Effector memory CD8-positive, alpha-beta T cell (primary cell): ENCODE measurements at regions not wholly inside any gene's neighbourhood (a gene's known extent, or its start where the extent isn't known, plus 50 kb on each side); places are given as distances from the start of the nearest gene placed in this dataset.

ENCODE experiments used
- ATAC-seq: fragments of 150-1000 bp; cut with Tn5 transposase; replicated peaks from 2 replicates; pipeline ENCODE4 v1.10.0; 2021; ENCODE audit warnings: mild to moderate bottlenecking, moderate library complexity
- DNase-seq, 3 experiments: peaks; one replicate each; pipeline ENCODE4 v3.0.0; 2021
- H3K27ac Mint-ChIP-seq, 2 donors: one replicate each; pipeline ENCODE4 v1.8.0; 2022; ENCODE audit warnings: mild to moderate bottlenecking in 2 of 2, mixed read lengths in 2 of 2, moderate library complexity in 2 of 2
- H3K27me3 Mint-ChIP-seq, 2 donors: one replicate each; pipeline ENCODE4 v1.8.0; 2022; ENCODE audit warnings: mixed read lengths in 2 of 2
- H3K36me3 Mint-ChIP-seq: one replicate; pipeline ENCODE4 v1.8.0; 2022; ENCODE audit warnings: mild to moderate bottlenecking, moderate library complexity, mixed read lengths; ENCODE audit not compliant: insufficient read depth
- H3K4me1 Mint-ChIP-seq, 2 donors: one replicate each; pipeline ENCODE4 v1.8.0; 2022; ENCODE audit warnings: low read depth in 2 of 2, mixed read lengths in 2 of 2
- H3K4me3 Mint-ChIP-seq, 2 donors: one replicate each; pipeline ENCODE4 v1.8.0; 2022; ENCODE audit warnings: mild to moderate bottlenecking in 2 of 2, mixed read lengths in 2 of 2, moderate library complexity in 2 of 2
- H3K9me3 Mint-ChIP-seq, 2 donors: one replicate each; pipeline ENCODE4 v1.8.0; 2022; ENCODE audit warnings: mixed read lengths in 2 of 2

GRCh38 chr2:129653246-129653645 lies 326.2 kb upstream of the RAB6C start:
- ATAC-seq = no peak
- DNase-seq = no peak
- no peaks in the 10 kb centered on the region for H3K36me3 Mint-ChIP-seq
- no peaks in the 10 kb centered on the region for H3K4me1 Mint-ChIP-seq
- peaks cover 0 to 5% of the 10 kb centered on the region in 2 donors for H3K27me3 Mint-ChIP-seq
- no peak overlapping the region for H3K4me3 Mint-ChIP-seq
- H3K27ac Mint-ChIP-seq = no peak overlapping the region
- H3K9me3 Mint-ChIP-seq = no peaks in the 10 kb centered on the region

- H3K4me1 Mint-ChIP-seq = no peaks in the 10 kb centered on the region
- H3K27me3 Mint-ChIP-seq = peaks cover 0 to 5% of the 10 kb centered on the region in 2 donors
- H3K27ac Mint-ChIP-seq = no peak overlapping the region
- no peaks in the 10 kb centered on the region for H3K36me3 Mint-ChIP-seq
- no peak for ATAC-seq
- DNase-seq = no peak
- H3K9me3 Mint-ChIP-seq = peaks cover 0 to 10% of the 10 kb centered on the region in 2 donors
- no peak overlapping the region for H3K4me3 Mint-ChIP-seq
Measured at GRCh38 chr2:129654331-129654730, 325.1 kb upstream of the RAB6C start.

- no peaks in the 10 kb centered on the region for H3K4me1 Mint-ChIP-seq
- no peaks in the 10 kb centered on the region for H3K36me3 Mint-ChIP-seq
- no peak overlapping the region for H3K4me3 Mint-ChIP-seq
- DNase-seq (no peak), ATAC-seq (no peak)
- H3K9me3 Mint-ChIP-seq = peaks cover 0 to 16% of the 10 kb centered on the region in 2 donors
- peaks cover 0 to 1% of the 10 kb centered on the region in 2 donors for H3K27me3 Mint-ChIP-seq
- H3K27ac Mint-ChIP-seq = no peak overlapping the region
Measured at GRCh38 chr2:129656081-129656598, 323.3 kb upstream of the RAB6C start.

GRCh38 chr2:129658430-129658829 lies 321.0 kb upstream of the RAB6C start:
- ATAC-seq (no peak), DNase-seq (no peak)
- Mint-ChIP-seq H3K36me3 (no peaks in the 10 kb centered on the region), H3K27me3 (peaks cover 0 to 14% of the 10 kb centered on the region in 2 donors), H3K27ac (no peak overlapping the region), H3K9me3 (peaks cover 0 to 16% of the 10 kb centered on the region in 2 donors), H3K4me3 (no peak overlapping the region), H3K4me1 (no peaks in the 10 kb centered on the region)

- Mint-ChIP-seq H3K4me3 (no peak overlapping the region), H3K36me3 (no peaks in the 10 kb centered on the region)
- ATAC-seq = no peak
Measured at GRCh38 chr2:129661935-129662334, 317.5 kb upstream of the RAB6C start.

GRCh38 chr2:129667577-129667976 lies 311.9 kb upstream of the RAB6C start:
- no peak overlapping the region for H3K4me3 Mint-ChIP-seq
- H3K4me1 Mint-ChIP-seq = no peaks in the 10 kb centered on the region
- DNase-seq (no peak), ATAC-seq (no peak)
- no peaks in the 10 kb centered on the region for H3K9me3 Mint-ChIP-seq
- H3K36me3 Mint-ChIP-seq = no peaks in the 10 kb centered on the region
- no peak overlapping the region for H3K27ac Mint-ChIP-seq
- peaks cover 0 to 6% of the 10 kb centered on the region in 2 donors for H3K27me3 Mint-ChIP-seq

More at GRCh38 chr2:129661935-129662334, 317.5 kb upstream of the RAB6C start:
- no peak for DNase-seq
- Mint-ChIP-seq H3K4me1 (no peaks in the 10 kb centered on the region), H3K27me3 (peaks cover 0 to 14% of the 10 kb centered on the region in 2 donors), H3K27ac (no peak overlapping the region), H3K9me3 (peaks cover 0 to 16% of the 10 kb centered on the region in 2 donors)

GRCh38 chr2:129672521-129672920 lies 306.9 kb upstream of the RAB6C start:
- ATAC-seq = no peak
- Mint-ChIP-seq H3K4me3 (no peak overlapping the region), H3K27me3 (peaks cover 0 to 3% of the 10 kb centered on the region in 2 donors), H3K9me3 (no peaks in the 10 kb centered on the region), H3K4me1 (no peaks in the 10 kb centered on the region), H3K27ac (no peak overlapping the region), H3K36me3 (no peaks in the 10 kb centered on the region)
- no peak for DNase-seq

GRCh38 chr2:129673234-129673633 lies 306.2 kb upstream of the RAB6C start:
- Mint-ChIP-seq H3K9me3 (no peaks in the 10 kb centered on the region), H3K27ac (no peak overlapping the region), H3K4me1 (no peaks in the 10 kb centered on the region), H3K36me3 (no peaks in the 10 kb centered on the region), H3K4me3 (no peak overlapping the region), H3K27me3 (peaks cover 2 to 8% of the 10 kb centered on the region in 2 donors)
- DNase-seq = no peak
- ATAC-seq = no peak

- no peak for ATAC-seq
- peaks cover 8 to 10% of the 10 kb centered on the region in 2 donors for H3K27me3 Mint-ChIP-seq
- H3K4me3 Mint-ChIP-seq = no peak overlapping the region
Measured at GRCh38 chr2:129673847-129674711, 305.4 kb upstream of the RAB6C start.

GRCh38 chr2:129678751-129679150 lies 300.7 kb upstream of the RAB6C start:
- ATAC-seq (no peak), DNase-seq (no peak)
- Mint-ChIP-seq H3K36me3 (no peaks in the 10 kb centered on the region), H3K4me1 (no peaks in the 10 kb centered on the region), H3K9me3 (no peaks in the 10 kb centered on the region), H3K27me3 (peaks cover 8 to 11% of the 10 kb centered on the region in 2 donors), H3K27ac (no peak overlapping the region), H3K4me3 (no peak overlapping the region)

More at GRCh38 chr2:129673847-129674711, 305.4 kb upstream of the RAB6C start:
- DNase-seq = no peak
- Mint-ChIP-seq H3K27ac (no peak overlapping the region), H3K4me1 (no peaks in the 10 kb centered on the region), H3K9me3 (no peaks in the 10 kb centered on the region), H3K36me3 (no peaks in the 10 kb centered on the region)

GRCh38 chr2:129681788-129682187 lies 297.7 kb upstream of the RAB6C start:
- Mint-ChIP-seq H3K36me3 (no peaks in the 10 kb centered on the region), H3K27me3 (peaks cover 8 to 11% of the 10 kb centered on the region in 2 donors), H3K9me3 (no peaks in the 10 kb centered on the region), H3K4me3 (no peak overlapping the region), H3K4me1 (no peaks in the 10 kb centered on the region), H3K27ac (no peak overlapping the region)
- ATAC-seq = no peak
- no peak for DNase-seq

GRCh38 chr2:129689653-129690448 lies 289.6 kb upstream of the RAB6C start:
- no peak overlapping the region for H3K27ac Mint-ChIP-seq
- H3K4me1 Mint-ChIP-seq = no peaks in the 10 kb centered on the region
- ATAC-seq (no peak), DNase-seq (no peak)
- H3K27me3 Mint-ChIP-seq = no peaks in the 10 kb centered on the region
- H3K4me3 Mint-ChIP-seq = no peak overlapping the region
- H3K36me3 Mint-ChIP-seq = no peaks in the 10 kb centered on the region
- H3K9me3 Mint-ChIP-seq = peaks cover 0 to 5% of the 10 kb centered on the region in 2 donors

- H3K27ac Mint-ChIP-seq = no peak overlapping the region
- DNase-seq (no peak), ATAC-seq (no peak)
- no peak overlapping the region for H3K4me3 Mint-ChIP-seq
- H3K9me3 Mint-ChIP-seq = peaks cover 0 to 4% of the 10 kb centered on the region in 2 donors
- H3K36me3 Mint-ChIP-seq = no peaks in the 10 kb centered on the region
- no peaks in the 10 kb centered on the region for H3K4me1 Mint-ChIP-seq
- H3K27me3 Mint-ChIP-seq = no peaks in the 10 kb centered on the region
Measured at GRCh38 chr2:129695496-129695895, 284.0 kb upstream of the RAB6C start.
